Fibroblast of lung (primary cell): ENCODE measurements at regions not wholly inside any gene's neighbourhood (a gene's known extent, or its start where the extent isn't known, plus 50 kb on each side); places are given as distances from the start of the nearest gene placed in this dataset.

ENCODE experiments used
- DNase-seq, 2 donors: peaks; one replicate each; pipeline versions ENCODE4 v3.0.0 to v3.0.0-alpha.2; 2010; ENCODE audit warnings: low read depth in 2 of 2
- H2AFZ ChIP-seq: 2 replicates; pipeline ENCODE4 v1.5.1; 2012; ENCODE audit warnings: low read length, control low read depth, inconsistent platforms
- H3K27ac ChIP-seq: 2 replicates; pipeline ENCODE4 v1.5.1; 2011; ENCODE audit warnings: low read length, control low read depth; ENCODE audit not compliant: insufficient read depth
- H3K27me3 ChIP-seq: 2 replicates; pipeline ENCODE4 v1.5.1; 2011; ENCODE audit warnings: mild to moderate bottlenecking, low read length; ENCODE audit not compliant: control insufficient read depth, insufficient read depth
- H3K36me3 ChIP-seq: 2 replicates; pipeline ENCODE4 v1.5.1; 2011; ENCODE audit warnings: low read length; ENCODE audit not compliant: control insufficient read depth, insufficient read depth
- H3K4me1 ChIP-seq: 2 replicates; pipeline ENCODE4 v1.5.1; 2011; ENCODE audit warnings: low read length; ENCODE audit not compliant: control insufficient read depth, insufficient read depth; ENCODE audit errors: extremely low read depth
- H3K4me2 ChIP-seq: 2 replicates; pipeline ENCODE4 v1.5.1; 2011; ENCODE audit warnings: low read length, control low read depth; ENCODE audit not compliant: insufficient read depth; ENCODE audit errors: extremely low read depth
- H3K4me3 ChIP-seq, 4 experiments: fragments of 200-600 bp in 1 of 4; sonication (generic) in 1 of 4; replicated peaks in 1 of 4; 2 replicates each; pipeline ENCODE4 v1.5.1; 2011 to 2016; ENCODE audit warnings: low read length in 4 of 4, low read depth in 3 of 4, mild to moderate bottlenecking in 3 of 4, control low read depth in 2 of 4, inconsistent platforms in 1 of 4, mixed read lengths in 1 of 4; ENCODE audit not compliant: insufficient read depth in 1 of 4; ENCODE audit errors: control extremely low read depth in 1 of 4
- H3K79me2 ChIP-seq: 2 replicates; pipeline ENCODE4 v1.5.1; 2012; ENCODE audit warnings: mild to moderate bottlenecking, low read length, inconsistent platforms; ENCODE audit not compliant: control insufficient read depth, insufficient read depth
- H3K9ac ChIP-seq: 2 replicates; pipeline ENCODE4 v1.5.1; 2011; ENCODE audit warnings: mild to moderate bottlenecking, low read length, control low read depth; ENCODE audit not compliant: insufficient read depth
- H3K9me3 ChIP-seq: 2 replicates; pipeline ENCODE4 v1.5.1; 2012; ENCODE audit warnings: low read depth, low read length; ENCODE audit not compliant: control insufficient read depth, insufficient read depth
- H4K20me1 ChIP-seq: 2 replicates; pipeline ENCODE4 v1.5.1; 2011; ENCODE audit warnings: low read length; ENCODE audit not compliant: control insufficient read depth, insufficient read depth; ENCODE audit errors: extremely low read depth
- EZH2 ChIP-seq: IDR thresholded peaks from 2 replicates; pipeline ENCODE4 v1.5.1; 2012; ENCODE audit warnings: low read length, control low read depth, mild to moderate bottlenecking; ENCODE audit errors: missing control alignments
- TF ChIP-seq, protein P1 (sequence below), 2 donors: IDR thresholded peaks in 1 of 2; conservative IDR thresholded peaks in 1 of 2; 1 replicate in 1 of 2; 2 replicates in 1 of 2; pipeline ENCODE4 v1.5.1; 2011 to 2012; ENCODE audit warnings: low read length in 2 of 2, control low read depth in 1 of 2, inconsistent platforms in 1 of 2, low read depth in 1 of 2, mild to moderate bottlenecking in 1 of 2

DNA sequence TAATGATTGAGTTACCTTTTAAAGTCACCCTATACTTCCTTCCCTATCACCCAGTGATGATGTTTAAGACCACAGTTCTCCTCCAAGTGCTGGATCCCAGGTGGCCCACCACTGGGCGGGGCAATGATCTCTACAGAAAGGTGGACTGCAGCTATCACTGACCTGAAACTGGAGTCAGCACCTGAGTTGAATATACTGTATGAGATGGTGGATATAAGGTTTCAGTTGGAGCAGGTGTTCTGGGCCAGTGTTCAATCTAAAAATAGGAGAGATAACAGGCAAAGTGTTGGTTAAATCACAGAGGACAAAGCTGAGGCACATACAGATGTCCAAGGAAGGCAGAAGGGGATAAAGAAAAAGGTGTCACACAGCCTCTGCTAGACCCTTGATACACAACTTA is 96.6 kb downstream of the SIPA1L2 start:
- Histone ChIP-seq H3K9ac (no peak overlapping the region), H3K79me2 (no peaks in the 10 kb centered on the region), H2AFZ (no peak overlapping the region), H3K4me3 (no peak overlapping the region), H3K27ac (no peak overlapping the region), H3K36me3 (no peaks in the 10 kb centered on the region), H3K27me3 (no peaks in the 10 kb centered on the region), H3K4me2 (no peak overlapping the region), H3K9me3 (no peaks in the 10 kb centered on the region), H3K4me1 (no peaks in the 10 kb centered on the region), H4K20me1 (no peaks in the 10 kb centered on the region)
- TF ChIP-seq, protein P1, sequence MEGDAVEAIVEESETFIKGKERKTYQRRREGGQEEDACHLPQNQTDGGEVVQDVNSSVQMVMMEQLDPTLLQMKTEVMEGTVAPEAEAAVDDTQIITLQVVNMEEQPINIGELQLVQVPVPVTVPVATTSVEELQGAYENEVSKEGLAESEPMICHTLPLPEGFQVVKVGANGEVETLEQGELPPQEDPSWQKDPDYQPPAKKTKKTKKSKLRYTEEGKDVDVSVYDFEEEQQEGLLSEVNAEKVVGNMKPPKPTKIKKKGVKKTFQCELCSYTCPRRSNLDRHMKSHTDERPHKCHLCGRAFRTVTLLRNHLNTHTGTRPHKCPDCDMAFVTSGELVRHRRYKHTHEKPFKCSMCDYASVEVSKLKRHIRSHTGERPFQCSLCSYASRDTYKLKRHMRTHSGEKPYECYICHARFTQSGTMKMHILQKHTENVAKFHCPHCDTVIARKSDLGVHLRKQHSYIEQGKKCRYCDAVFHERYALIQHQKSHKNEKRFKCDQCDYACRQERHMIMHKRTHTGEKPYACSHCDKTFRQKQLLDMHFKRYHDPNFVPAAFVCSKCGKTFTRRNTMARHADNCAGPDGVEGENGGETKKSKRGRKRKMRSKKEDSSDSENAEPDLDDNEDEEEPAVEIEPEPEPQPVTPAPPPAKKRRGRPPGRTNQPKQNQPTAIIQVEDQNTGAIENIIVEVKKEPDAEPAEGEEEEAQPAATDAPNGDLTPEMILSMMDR (conservative IDR thresholded peaks at IDR 0.05 in 1 of 2, IDR thresholded peaks at IDR 0.05 in 1 of 2; ENCODE audit: low read depth in 1 of 2, low read length in 2 of 2), result no peak
- no peak for TF ChIP-seq EZH2
- DNase-seq, result no peak

DNA sequence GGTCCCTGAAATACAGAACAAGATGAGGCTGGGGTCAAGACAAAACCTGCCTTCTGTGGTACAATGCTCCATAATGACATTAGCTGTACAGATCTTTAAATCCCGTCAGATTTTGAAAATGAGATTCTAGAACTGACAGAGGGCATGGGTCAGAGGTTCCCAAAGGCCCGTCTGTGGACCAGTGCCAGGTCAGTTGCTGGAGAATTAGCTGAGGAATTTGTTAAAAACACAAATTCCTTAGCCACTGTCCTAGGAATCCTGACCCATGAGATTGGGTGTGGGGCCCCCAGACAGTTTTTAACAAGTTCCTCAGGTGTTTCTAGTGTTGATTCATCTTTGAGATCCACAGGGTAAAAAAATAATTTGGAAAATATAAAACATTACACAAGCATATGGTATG is 97.0 kb downstream of the SIPA1L2 start:
- Histone ChIP-seq H3K4me3 (no peak overlapping the region), H3K36me3 (no peaks in the 10 kb centered on the region), H3K27me3 (no peaks in the 10 kb centered on the region), H3K9me3 (no peaks in the 10 kb centered on the region), H3K9ac (no peak overlapping the region), H2AFZ (no peak overlapping the region), H3K4me2 (no peak overlapping the region), H3K4me1 (no peaks in the 10 kb centered on the region), H4K20me1 (no peaks in the 10 kb centered on the region), H3K27ac (no peak overlapping the region), H3K79me2 (no peaks in the 10 kb centered on the region)
- no peak for TF ChIP-seq EZH2
- TF ChIP-seq, protein P1 (conservative IDR thresholded peaks at IDR 0.05 in 1 of 2, IDR thresholded peaks at IDR 0.05 in 1 of 2; ENCODE audit: low read depth in 1 of 2, low read length in 2 of 2), result no peak
- no peak for DNase-seq

GRCh38 chr1:232531291-232531690 is 98.6 kb downstream of the SIPA1L2 start:
- Histone ChIP-seq H3K4me2 (no peak overlapping the region), H4K20me1 (no peaks in the 10 kb centered on the region), H3K9ac (no peak overlapping the region), H3K9me3 (no peaks in the 10 kb centered on the region), H3K27ac (no peak overlapping the region), H2AFZ (no peak overlapping the region), H3K36me3 (no peaks in the 10 kb centered on the region), H3K4me3 (no peak overlapping the region), H3K27me3 (no peaks in the 10 kb centered on the region), H3K79me2 (no peaks in the 10 kb centered on the region), H3K4me1 (no peaks in the 10 kb centered on the region)
- DNase-seq, result no peak
- no peak for TF ChIP-seq EZH2
- TF ChIP-seq, protein P1 (conservative IDR thresholded peaks at IDR 0.05 in 1 of 2, IDR thresholded peaks at IDR 0.05 in 1 of 2; ENCODE audit: low read depth in 1 of 2, low read length in 2 of 2), result no peak
